ENCODE measurements at regions not wholly inside any gene's neighbourhood (a gene's known extent, or its start where the extent isn't known, plus 50 kb on each side); places are given as distances from the start of the nearest gene placed in this dataset.

- TF ChIP-seq CTCF (IDR thresholded peaks at IDR 0.05) (no peak), POLR2A (IDR thresholded peaks at IDR 0.05) (no peak), EP300 (IDR thresholded peaks at IDR 0.05) (no peak), POLR2AphosphoS5 (IDR thresholded peaks at IDR 0.05) (no peak)
These were observed 134.6 kb downstream of the BOD1 start for GRCh38 chr5:173481821-173482220.
